ENCODE measurements at regions not wholly inside any gene's neighbourhood (a gene's known extent, or its start where the extent isn't known, plus 50 kb on each side); places are given as distances from the start of the nearest gene placed in this dataset.

DNA sequence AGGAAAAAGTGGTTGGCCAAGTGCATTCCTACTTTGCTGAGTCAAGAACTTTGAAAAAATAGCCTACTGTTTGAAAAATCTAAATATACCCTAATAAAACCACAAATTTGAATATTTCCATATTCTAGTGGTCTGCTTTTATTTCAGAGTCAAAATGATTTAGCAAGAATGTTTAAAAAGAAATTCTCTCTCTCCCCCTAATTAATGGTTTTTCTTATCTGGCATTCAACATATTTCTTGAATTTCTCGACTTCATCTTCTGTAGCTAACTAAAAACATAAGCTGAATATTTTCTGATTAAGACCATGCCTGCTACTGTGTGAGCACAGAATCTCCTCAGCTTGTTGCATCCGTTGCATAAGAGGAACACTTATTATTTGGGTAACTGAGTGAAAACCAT, 563.5 kb upstream of the TBL1XR1 start:
- no peaks in the 10 kb centered on the region for H3K79me2 ChIP-seq (ENCODE audit: low read length)
- no peak for TF ChIP-seq EZH2phosphoT487 (IDR thresholded peaks at IDR 0.05; ENCODE audit: low read length)
- no peak for TF ChIP-seq EZH2 (optimal IDR thresholded peaks at IDR 0.05; ENCODE audit: low read depth, low read length)
- TF ChIP-seq CTCF (IDR thresholded peaks at IDR 0.05; ENCODE audit: low read length): no peak
- no peak overlapping the region for H3K27ac ChIP-seq (ENCODE audit: low read length)
- H3K9ac ChIP-seq (ENCODE audit: low read length): no peak overlapping the region
- no peaks in the 10 kb centered on the region for H3K36me3 ChIP-seq (replicated peaks; ENCODE audit: insufficient read depth, low read length)
- H3F3A ChIP-seq (ENCODE audit: insufficient read depth, low read length): no peaks in the 10 kb centered on the region
- H3K9me3 ChIP-seq (replicated peaks; ENCODE audit: insufficient read depth, low read length): no peaks in the 10 kb centered on the region
- no peaks in the 10 kb centered on the region for H3K4me1 ChIP-seq (ENCODE audit: low read length)
- no peak overlapping the region for H3K4me2 ChIP-seq (ENCODE audit: low read depth, low read length)
- H4K20me1 ChIP-seq (ENCODE audit: insufficient read depth, low read length): no peaks in the 10 kb centered on the region
- no peak overlapping the region for H2AFZ ChIP-seq (ENCODE audit: low read length)
- no peak overlapping the region for H3K4me3 ChIP-seq (ENCODE audit: low read length)
- no peaks in the 10 kb centered on the region for H3K9me2 ChIP-seq (replicated peaks; ENCODE audit: insufficient read depth, low read length)
- no peaks in the 10 kb centered on the region for H3K27me3 ChIP-seq (replicated peaks; ENCODE audit: insufficient read depth, low read length)
- no peak for DNase-seq

DNA sequence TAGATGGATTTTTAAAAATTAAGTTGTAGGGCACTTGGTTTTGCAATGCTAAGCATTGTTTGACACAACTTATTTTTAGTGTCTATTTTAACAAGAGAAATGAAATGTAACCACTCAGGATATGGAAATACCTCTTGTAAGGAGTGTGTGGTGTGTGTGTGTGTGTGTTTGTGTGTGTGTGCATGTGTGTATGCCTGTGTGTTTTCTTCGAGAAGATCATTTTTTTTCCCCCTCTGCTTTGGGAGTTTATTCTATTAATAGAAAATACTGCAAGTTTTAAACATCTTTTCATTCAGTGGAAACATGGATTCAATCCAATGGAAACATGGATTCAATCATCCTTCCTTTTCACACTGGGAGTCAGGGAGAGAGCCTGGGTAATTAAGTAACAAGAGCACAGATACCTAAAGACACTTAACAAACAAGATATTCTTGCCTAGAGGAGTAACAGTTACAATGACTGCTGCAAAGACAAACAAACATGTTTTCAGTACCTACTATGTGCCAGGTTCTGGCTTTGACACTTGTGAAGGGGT, 567.2 kb upstream of the TBL1XR1 start:
- Histone ChIP-seq H3K9me2 (replicated peaks; ENCODE audit: insufficient read depth, low read length) (no peaks in the 10 kb centered on the region), H4K20me1 (ENCODE audit: insufficient read depth, low read length) (no peaks in the 10 kb centered on the region), H3F3A (ENCODE audit: insufficient read depth, low read length) (no peaks in the 10 kb centered on the region), H3K36me3 (replicated peaks; ENCODE audit: insufficient read depth, low read length) (no peaks in the 10 kb centered on the region), H3K9ac (ENCODE audit: low read length) (no peak overlapping the region), H3K27ac (ENCODE audit: low read length) (no peak overlapping the region), H3K9me3 (replicated peaks; ENCODE audit: insufficient read depth, low read length) (no peaks in the 10 kb centered on the region), H3K4me1 (ENCODE audit: low read length) (peaks cover 4% of the 10 kb centered on the region; the same call in 1 of the 2 replicates), H2AFZ (ENCODE audit: low read length) (no peak overlapping the region), H3K4me2 (ENCODE audit: low read depth, low read length) (no peak overlapping the region), H3K79me2 (ENCODE audit: low read length) (no peaks in the 10 kb centered on the region), H3K27me3 (replicated peaks; ENCODE audit: insufficient read depth, low read length) (no peaks in the 10 kb centered on the region), H3K4me3 (ENCODE audit: low read length) (no peak overlapping the region)
- TF ChIP-seq EZH2phosphoT487 (IDR thresholded peaks at IDR 0.05; ENCODE audit: low read length) (no peak), EZH2 (optimal IDR thresholded peaks at IDR 0.05; ENCODE audit: low read depth, low read length) (no peak)
- DNase-seq: no peak

GRCh38 chr3:177764933-177765332, 567.7 kb upstream of the TBL1XR1 start:
- Histone ChIP-seq H3K9ac (ENCODE audit: low read length) (no peak overlapping the region), H3K27me3 (replicated peaks; ENCODE audit: insufficient read depth, low read length) (no peaks in the 10 kb centered on the region), H3K4me2 (ENCODE audit: low read depth, low read length) (no peak overlapping the region), H4K20me1 (ENCODE audit: insufficient read depth, low read length) (no peaks in the 10 kb centered on the region), H3K9me2 (replicated peaks; ENCODE audit: insufficient read depth, low read length) (no peaks in the 10 kb centered on the region), H3K4me3 (ENCODE audit: low read length) (no peak overlapping the region), H2AFZ (ENCODE audit: low read length) (no peak overlapping the region), H3K27ac (ENCODE audit: low read length) (no peak overlapping the region), H3K79me2 (ENCODE audit: low read length) (no peaks in the 10 kb centered on the region), H3K36me3 (replicated peaks; ENCODE audit: insufficient read depth, low read length) (no peaks in the 10 kb centered on the region), H3K4me1 (ENCODE audit: low read length) (peaks cover 4% of the 10 kb centered on the region; the same call in 1 of the 2 replicates), H3F3A (ENCODE audit: insufficient read depth, low read length) (no peaks in the 10 kb centered on the region), H3K9me3 (replicated peaks; ENCODE audit: insufficient read depth, low read length) (no peaks in the 10 kb centered on the region)
- TF ChIP-seq CTCF (IDR thresholded peaks at IDR 0.05; ENCODE audit: low read length) (no peak), EZH2phosphoT487 (IDR thresholded peaks at IDR 0.05; ENCODE audit: low read length) (no peak), EZH2 (optimal IDR thresholded peaks at IDR 0.05; ENCODE audit: low read depth, low read length) (no peak)
- no peak for DNase-seq

GRCh38 chr3:177770383-177771230, 573.3 kb upstream of the TBL1XR1 start:
- no peak for TF ChIP-seq EZH2phosphoT487 (IDR thresholded peaks at IDR 0.05; ENCODE audit: low read length)
- TF ChIP-seq EZH2 (optimal IDR thresholded peaks at IDR 0.05; ENCODE audit: low read depth, low read length): no peak
- no peak for TF ChIP-seq CTCF (IDR thresholded peaks at IDR 0.05; ENCODE audit: low read length)
- no peak overlapping the region for H3K27ac ChIP-seq (ENCODE audit: low read length)
- H3K79me2 ChIP-seq (ENCODE audit: low read length): no peaks in the 10 kb centered on the region
- no peaks in the 10 kb centered on the region for H3K36me3 ChIP-seq (replicated peaks; ENCODE audit: insufficient read depth, low read length)
- H3K9me3 ChIP-seq (replicated peaks; ENCODE audit: insufficient read depth, low read length): no peaks in the 10 kb centered on the region
- no peak overlapping the region for H3K4me2 ChIP-seq (ENCODE audit: low read depth, low read length)
- H3K9ac ChIP-seq (ENCODE audit: low read length): no peak overlapping the region
- H3K9me2 ChIP-seq (replicated peaks; ENCODE audit: insufficient read depth, low read length): no peaks in the 10 kb centered on the region
- H2AFZ ChIP-seq (ENCODE audit: low read length): no peak overlapping the region
- no peaks in the 10 kb centered on the region for H4K20me1 ChIP-seq (ENCODE audit: insufficient read depth, low read length)
- no peaks in the 10 kb centered on the region for H3K27me3 ChIP-seq (replicated peaks; ENCODE audit: insufficient read depth, low read length)
- peaks cover 16% of the 10 kb centered on the region for H3K4me1 ChIP-seq (ENCODE audit: low read length)
- no peak for DNase-seq
- H3K4me3 ChIP-seq (ENCODE audit: low read length): no peak overlapping the region
- H3F3A ChIP-seq (ENCODE audit: insufficient read depth, low read length): no peaks in the 10 kb centered on the region

Measured in MM.1S (cell line).